ENCODE measurements at regions not wholly inside any gene's neighbourhood (a gene's known extent, or its start where the extent isn't known, plus 50 kb on each side); places are given as distances from the start of the nearest gene placed in this dataset.

GRCh38 chr20:56155625-56156024 lies 92.9 kb upstream of the MC3R start:
- DNase-seq, result no peak
- Histone ChIP-seq H3K79me2 (ENCODE audit: insufficient read depth) (no peaks in the 10 kb centered on the region), H4K20me1 (ENCODE audit: insufficient read depth) (no peaks in the 10 kb centered on the region), H3K4me3 (ENCODE audit: low read depth in 2 of 2, low read length in 1 of 2) (no peak overlapping the region), H3K4me1 (ENCODE audit: control insufficient read depth in 1 of 2, insufficient read depth in 2 of 2, low read depth in 1 of 2, low read length in 1 of 2) (no peaks in the 10 kb centered on the region; a peak in 1 of 4 replicates), H2AFZ (ENCODE audit: low read depth) (no peak overlapping the region), H3F3A (replicated peaks; ENCODE audit: insufficient read depth) (no peaks in the 10 kb centered on the region), H3K27me3 (ENCODE audit: insufficient read depth) (no peaks in the 10 kb centered on the region), H3K27ac (ENCODE audit: low read depth in 2 of 2, low read length in 1 of 2) (no peak overlapping the region), H3K9me3 (no peaks in the 10 kb centered on the region), H3K9me2 (no peaks in the 10 kb centered on the region), H3K4me2 (no peak overlapping the region), H3K9ac (no peak overlapping the region), H3K36me3 (replicated peaks in 1 of 2; ENCODE audit: control insufficient read depth in 1 of 2, insufficient read depth in 2 of 2, low read length in 1 of 2) (no peaks in the 10 kb centered on the region)
- no peak for TF ChIP-seq EZH2phosphoT487 (IDR thresholded peaks at IDR 0.05; ENCODE audit: borderline replicate concordance, low read depth)
- TF ChIP-seq USF2 (IDR thresholded peaks at IDR 0.05; ENCODE audit: borderline replicate concordance, low read depth, low read length), result no peak
- TF ChIP-seq SIN3A (IDR thresholded peaks at IDR 0.05; ENCODE audit: borderline replicate concordance, low read depth, low read length), result no peak
- TF ChIP-seq FOXJ3 (CRISPR knock-in tag; IDR thresholded peaks at IDR 0.05), result no peak
- ChIA-PET CTCF (no interaction called here), POLR2A (no interaction called here)
- WGBS (ENCODE audit: low lambda C conversion rate), result 15% methylated on average over 5 of the region's 5 CpGs

GRCh38 chr20:56157530-56158203 lies 90.9 kb upstream of the MC3R start:
- Histone ChIP-seq H3K9me3 (no peaks in the 10 kb centered on the region), H3K4me2 (no peak overlapping the region), H3K4me3 (ENCODE audit: low read depth in 2 of 2, low read length in 1 of 2) (no peak overlapping the region), H3K4me1 (ENCODE audit: control insufficient read depth in 1 of 2, insufficient read depth in 2 of 2, low read depth in 1 of 2, low read length in 1 of 2) (no peaks in the 10 kb centered on the region; a peak in 1 of 4 replicates), H3K27ac (ENCODE audit: low read depth in 2 of 2, low read length in 1 of 2) (no peak overlapping the region), H3F3A (replicated peaks; ENCODE audit: insufficient read depth) (no peaks in the 10 kb centered on the region), H3K9me2 (no peaks in the 10 kb centered on the region), H2AFZ (ENCODE audit: low read depth) (no peak overlapping the region), H3K36me3 (replicated peaks in 1 of 2; ENCODE audit: control insufficient read depth in 1 of 2, insufficient read depth in 2 of 2, low read length in 1 of 2) (no peaks in the 10 kb centered on the region), H3K79me2 (ENCODE audit: insufficient read depth) (no peaks in the 10 kb centered on the region), H3K9ac (no peak overlapping the region), H3K27me3 (ENCODE audit: insufficient read depth) (no peaks in the 10 kb centered on the region), H4K20me1 (ENCODE audit: insufficient read depth) (no peaks in the 10 kb centered on the region)
- 50% methylated on average over 12 of the region's 12 CpGs for WGBS (ENCODE audit: low lambda C conversion rate)
- DNase-seq, result no peak
- CTCF ChIA-PET, result interaction anchor here (1.3 to 1.7 kb wide), 3 partner anchors 9 to 1476 kb away, joined by 3 to 4 read pairs (median 3); no protein-coding TSS in a partner anchor
- POLR2A ChIA-PET, result no interaction called here
- TF ChIP-seq RCOR1 (IDR thresholded peaks at IDR 0.05; ENCODE audit: low read length) (no peak), MXI1 (IDR thresholded peaks at IDR 0.05; ENCODE audit: low read depth, low read length) (no peak), GATA2 (CRISPR knock-in tag; IDR thresholded peaks at IDR 0.05) (no peak), EP300 (IDR thresholded peaks at IDR 0.05; ENCODE audit: borderline replicate concordance in 1 of 2, low read depth in 1 of 2, low read length in 1 of 2) (no peak), ZBTB33 (IDR thresholded peaks at IDR 0.05; ENCODE audit: borderline replicate concordance, low read depth) (no peak), SMC3 (IDR thresholded peaks at IDR 0.05; ENCODE audit: low read depth, low read length) (no peak), FOXM1 (IDR thresholded peaks at IDR 0.05; ENCODE audit: low read depth) (no peak), RFX5 (IDR thresholded peaks at IDR 0.05; ENCODE audit: low read length) (no peak), POLR2AphosphoS5 (IDR thresholded peaks at IDR 0.05; ENCODE audit: low read depth, low read length) (no peak), NRF1 (IDR thresholded peaks at IDR 0.05; ENCODE audit: low read depth, low read length) (no peak), CHD2 (IDR thresholded peaks at IDR 0.05; ENCODE audit: low read length, partially characterized antibody) (no peak), FOXJ3 (CRISPR knock-in tag; IDR thresholded peaks at IDR 0.05) (no peak), RAD21 (IDR thresholded peaks at IDR 0.05; ENCODE audit: low read length) (no peak), SIN3A (IDR thresholded peaks at IDR 0.05; ENCODE audit: borderline replicate concordance, low read depth, low read length) (no peak), JUND (IDR thresholded peaks at IDR 0.05) (no peak), TCF12 (IDR thresholded peaks at IDR 0.05) (no peak), GABPA (IDR thresholded peaks at IDR 0.05; ENCODE audit: low read depth) (no peak)
- TF ChIP-seq, protein P1, sequence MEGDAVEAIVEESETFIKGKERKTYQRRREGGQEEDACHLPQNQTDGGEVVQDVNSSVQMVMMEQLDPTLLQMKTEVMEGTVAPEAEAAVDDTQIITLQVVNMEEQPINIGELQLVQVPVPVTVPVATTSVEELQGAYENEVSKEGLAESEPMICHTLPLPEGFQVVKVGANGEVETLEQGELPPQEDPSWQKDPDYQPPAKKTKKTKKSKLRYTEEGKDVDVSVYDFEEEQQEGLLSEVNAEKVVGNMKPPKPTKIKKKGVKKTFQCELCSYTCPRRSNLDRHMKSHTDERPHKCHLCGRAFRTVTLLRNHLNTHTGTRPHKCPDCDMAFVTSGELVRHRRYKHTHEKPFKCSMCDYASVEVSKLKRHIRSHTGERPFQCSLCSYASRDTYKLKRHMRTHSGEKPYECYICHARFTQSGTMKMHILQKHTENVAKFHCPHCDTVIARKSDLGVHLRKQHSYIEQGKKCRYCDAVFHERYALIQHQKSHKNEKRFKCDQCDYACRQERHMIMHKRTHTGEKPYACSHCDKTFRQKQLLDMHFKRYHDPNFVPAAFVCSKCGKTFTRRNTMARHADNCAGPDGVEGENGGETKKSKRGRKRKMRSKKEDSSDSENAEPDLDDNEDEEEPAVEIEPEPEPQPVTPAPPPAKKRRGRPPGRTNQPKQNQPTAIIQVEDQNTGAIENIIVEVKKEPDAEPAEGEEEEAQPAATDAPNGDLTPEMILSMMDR (IDR thresholded peaks at IDR 0.05), result no peak
- TF ChIP-seq, protein P2, sequence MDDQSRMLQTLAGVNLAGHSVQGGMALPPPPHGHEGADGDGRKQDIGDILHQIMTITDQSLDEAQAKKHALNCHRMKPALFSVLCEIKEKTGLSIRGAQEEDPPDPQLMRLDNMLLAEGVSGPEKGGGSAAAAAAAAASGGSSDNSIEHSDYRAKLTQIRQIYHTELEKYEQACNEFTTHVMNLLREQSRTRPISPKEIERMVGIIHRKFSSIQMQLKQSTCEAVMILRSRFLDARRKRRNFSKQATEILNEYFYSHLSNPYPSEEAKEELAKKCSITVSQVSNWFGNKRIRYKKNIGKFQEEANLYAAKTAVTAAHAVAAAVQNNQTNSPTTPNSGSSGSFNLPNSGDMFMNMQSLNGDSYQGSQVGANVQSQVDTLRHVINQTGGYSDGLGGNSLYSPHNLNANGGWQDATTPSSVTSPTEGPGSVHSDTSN (IDR thresholded peaks at IDR 0.05), result no peak
- TF ChIP-seq, protein P3, sequence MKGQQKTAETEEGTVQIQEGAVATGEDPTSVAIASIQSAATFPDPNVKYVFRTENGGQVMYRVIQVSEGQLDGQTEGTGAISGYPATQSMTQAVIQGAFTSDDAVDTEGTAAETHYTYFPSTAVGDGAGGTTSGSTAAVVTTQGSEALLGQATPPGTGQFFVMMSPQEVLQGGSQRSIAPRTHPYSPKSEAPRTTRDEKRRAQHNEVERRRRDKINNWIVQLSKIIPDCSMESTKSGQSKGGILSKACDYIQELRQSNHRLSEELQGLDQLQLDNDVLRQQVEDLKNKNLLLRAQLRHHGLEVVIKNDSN (IDR thresholded peaks at IDR 0.05; ENCODE audit: borderline replicate concordance, low read depth), result no peak

Measured in SK-N-SH (cell line).